NOMO-1 treated with dmso at 0.1 percent for 144 hours (cell line): ENCODE measurements at regions not wholly inside any gene's neighbourhood (a gene's known extent, or its start where the extent isn't known, plus 50 kb on each side); places are given as distances from the start of the nearest gene placed in this dataset.
"Not testable (repeated sequence)": the region's sequence is repeated elsewhere in the genome, so short reads cannot be mapped to it uniquely, and the experiment has no call there.

Source experiments
- DNase-seq: peaks from one replicate; lab custom pipeline; 2025; ENCODE audit not compliant: unreplicated experiment; lab: John Stamatoyannopoulos, UW

DNA sequence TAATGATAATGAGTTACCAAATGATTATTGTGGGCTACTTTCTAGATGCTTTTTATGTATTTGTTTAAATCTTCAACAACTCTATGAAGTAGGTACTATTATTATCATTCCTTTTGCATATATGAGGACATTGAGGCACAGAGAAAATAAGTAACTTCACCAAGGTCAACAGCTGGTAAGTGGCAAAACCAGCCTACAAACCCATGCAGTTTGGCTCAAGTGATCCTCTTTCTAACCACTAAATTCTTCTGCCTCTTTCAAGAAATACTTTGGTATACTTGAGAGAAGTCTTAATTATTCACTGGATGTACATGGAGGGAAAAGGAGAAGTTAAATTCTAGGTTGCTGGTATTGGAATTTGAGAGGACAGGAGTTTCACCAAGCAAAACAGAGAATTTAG, 495.2 kb upstream of the CADM1 start:
- DNase-seq: no peak

DNA sequence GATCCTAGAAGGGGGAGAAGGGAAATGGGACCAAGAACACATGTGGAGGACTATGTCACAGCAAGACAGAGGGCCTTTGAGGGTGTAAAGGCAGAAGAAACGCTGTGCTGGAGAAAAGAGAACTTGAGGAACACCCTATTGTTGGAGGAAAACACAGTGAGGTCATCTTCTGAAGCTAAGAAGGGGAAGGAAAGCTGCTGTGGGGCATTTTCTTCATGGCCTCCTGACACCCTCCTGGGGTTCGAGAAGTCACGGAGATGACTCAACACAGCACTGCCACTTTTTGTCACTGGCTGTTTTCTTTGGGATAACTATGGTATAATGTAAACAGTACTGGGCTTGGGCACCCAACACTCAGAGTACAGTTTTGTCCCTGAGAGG, 492.6 kb upstream of the CADM1 start:
- peak; percentile 23 for DNase-seq

DNA sequence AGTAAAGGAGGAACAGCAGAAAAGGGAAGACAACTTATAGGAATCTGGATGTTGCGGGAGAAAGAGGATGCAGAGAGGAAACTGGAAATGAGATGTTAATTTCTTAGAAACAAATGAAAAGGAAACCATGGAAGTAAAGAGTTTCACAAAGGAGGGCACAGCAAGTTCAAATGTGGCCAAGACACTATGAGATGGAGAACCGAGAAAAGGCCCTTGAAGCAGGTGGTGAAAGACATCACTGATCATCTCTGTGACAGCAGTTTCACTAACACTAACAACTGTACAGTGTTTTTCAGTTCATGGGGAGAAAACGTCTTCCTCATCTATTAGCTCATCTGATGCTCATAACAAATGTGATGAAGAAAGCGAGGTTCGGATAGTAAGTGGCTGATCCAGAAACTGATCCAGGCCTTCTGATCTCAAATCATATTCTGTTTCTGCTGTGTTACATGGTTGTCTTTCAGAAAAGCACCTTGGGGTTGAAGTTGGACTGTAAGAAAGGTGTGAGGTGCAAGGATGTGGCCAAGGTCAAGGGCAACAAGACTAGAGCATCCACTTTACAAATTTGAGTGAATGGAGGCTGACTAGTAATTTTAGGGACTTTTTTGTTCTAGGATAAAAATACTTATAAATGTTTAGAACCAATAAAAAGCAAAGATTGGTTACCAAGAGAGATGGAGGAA, 492.1 kb upstream of the CADM1 start:
- no peak for DNase-seq

DNA sequence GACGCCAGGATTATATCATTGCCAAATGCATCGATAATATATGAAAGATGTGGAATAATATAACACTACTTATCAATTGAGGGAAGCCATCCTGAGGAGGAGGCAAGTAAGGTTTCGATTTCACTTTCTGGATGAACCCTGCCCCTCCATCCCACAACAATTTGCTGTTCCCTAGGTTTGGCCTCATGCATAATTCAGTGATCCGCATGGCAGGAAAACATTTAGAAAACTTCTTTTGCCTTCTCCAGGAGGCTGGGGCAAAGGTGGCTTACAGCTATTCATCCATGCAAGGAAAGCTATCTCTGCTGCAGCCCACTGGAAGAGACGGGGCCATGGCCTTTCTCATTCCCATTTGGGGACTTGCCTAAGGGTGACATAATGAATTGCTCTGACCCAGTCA, 489.4 kb upstream of the CADM1 start:
- no peak for DNase-seq

DNA sequence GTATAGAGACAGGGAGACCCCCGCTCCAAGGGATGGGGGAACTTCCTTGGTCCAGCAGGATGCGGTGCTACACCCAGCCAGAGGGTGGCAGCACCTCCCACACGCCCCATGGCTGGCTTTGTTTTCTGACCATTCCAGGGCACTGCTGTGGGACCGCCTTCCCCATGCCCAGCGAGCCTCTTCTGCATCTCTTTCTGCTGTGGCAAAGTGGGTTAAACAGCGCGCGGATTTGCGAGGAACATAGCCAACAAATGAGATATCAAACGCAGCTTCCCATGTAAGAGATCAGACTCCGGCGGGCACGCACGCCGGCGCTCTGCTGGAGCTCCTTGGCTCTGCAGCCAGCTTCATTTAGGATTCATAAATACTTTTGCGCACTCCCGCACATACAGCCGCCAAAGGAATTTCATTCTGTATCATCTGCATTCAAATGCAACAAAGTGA, 485.8 kb upstream of the CADM1 start:
- peak; percentile 2 for DNase-seq

DNA sequence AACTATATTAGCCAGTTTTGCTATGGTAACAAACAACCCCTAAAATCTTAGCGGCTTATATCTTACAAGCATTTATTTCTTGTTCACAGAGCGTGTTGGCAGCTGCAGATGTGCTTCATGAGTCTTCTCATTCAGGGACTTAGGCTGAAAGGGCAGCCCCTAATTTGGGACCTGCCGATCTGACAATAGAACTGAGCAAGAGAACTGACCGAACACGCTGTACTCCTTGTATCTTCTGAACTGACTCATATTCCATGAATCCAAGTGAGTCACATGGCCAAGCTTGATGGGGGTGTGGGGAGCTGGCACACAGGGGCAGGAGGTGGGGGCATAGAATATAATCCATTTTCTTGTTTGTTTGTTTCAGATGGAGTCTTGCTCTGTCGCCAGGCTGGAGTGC, 481.7 kb upstream of the CADM1 start:
- DNase-seq: no peak

DNA sequence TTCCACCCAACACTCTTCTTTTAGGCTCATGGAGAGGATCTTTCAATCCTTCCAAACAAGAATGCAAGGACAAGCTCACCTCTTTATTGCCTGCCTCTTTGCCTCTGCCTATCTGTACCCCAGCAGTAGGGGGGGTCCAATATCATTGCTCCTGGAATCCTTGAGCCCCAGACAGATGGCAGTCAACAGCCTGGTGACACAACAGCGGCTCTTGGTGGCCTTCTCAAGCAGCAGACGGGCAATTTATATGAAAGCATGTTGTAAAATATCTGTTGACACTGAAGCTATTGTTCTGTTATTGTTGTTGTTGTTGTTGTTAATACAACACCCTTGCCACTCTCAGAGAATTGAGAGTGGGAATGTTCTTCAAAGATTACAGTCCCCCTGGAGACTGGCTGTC, 480.0 kb upstream of the CADM1 start:
- DNase-seq: no peak

DNA sequence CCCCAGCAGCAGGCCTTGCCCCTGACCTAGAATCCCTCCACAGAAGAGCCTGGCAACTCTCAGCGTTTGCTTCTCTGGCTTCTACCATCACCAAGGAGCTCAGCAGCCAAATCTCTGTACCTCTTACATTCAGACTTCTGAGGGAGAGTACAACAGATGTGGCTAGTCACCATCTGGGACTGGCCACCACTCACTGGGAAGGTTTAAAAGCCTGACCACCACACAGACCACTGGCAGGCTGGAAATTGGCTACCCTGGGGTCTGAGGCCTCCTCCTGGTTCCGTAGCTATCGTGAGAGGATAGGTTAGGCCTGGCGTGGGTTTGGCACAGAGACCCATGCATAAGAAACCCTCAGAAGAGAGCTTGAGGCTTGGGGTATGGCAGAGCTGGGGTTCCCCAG, 478.5 kb upstream of the CADM1 start:
- no peak for DNase-seq

DNA sequence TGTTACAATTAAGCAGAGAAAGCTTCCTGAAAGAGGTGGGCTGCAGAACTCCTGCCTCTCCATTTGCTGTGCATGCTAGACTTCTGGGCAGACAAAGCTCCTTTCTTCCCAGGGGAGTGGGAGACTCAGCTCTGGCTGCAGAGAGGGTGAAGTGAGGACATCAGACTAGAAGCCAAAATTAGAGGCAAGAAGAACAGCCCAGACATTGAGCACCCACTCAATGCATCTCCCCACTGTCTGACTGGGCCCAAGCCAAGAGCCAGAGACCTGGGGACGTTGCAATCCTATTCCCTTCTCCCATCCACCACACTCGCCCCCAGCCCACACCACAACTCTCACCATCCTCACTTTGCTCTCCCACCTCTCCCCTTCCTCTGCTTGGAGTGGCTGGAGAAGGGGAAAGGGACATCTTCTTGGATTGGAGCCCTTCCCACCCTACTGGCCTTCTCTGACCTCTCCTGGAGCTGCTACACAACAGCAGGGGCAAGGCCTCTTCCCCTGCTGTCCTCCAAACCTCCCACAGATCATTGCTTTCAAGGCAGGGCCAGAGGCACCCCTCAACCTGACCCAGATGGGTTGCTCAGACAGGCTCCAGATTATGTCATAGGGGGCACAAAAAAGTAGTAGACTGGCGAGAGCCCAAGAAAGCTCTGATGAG, 477.7 kb upstream of the CADM1 start:
- DNase-seq: no peak

DNA sequence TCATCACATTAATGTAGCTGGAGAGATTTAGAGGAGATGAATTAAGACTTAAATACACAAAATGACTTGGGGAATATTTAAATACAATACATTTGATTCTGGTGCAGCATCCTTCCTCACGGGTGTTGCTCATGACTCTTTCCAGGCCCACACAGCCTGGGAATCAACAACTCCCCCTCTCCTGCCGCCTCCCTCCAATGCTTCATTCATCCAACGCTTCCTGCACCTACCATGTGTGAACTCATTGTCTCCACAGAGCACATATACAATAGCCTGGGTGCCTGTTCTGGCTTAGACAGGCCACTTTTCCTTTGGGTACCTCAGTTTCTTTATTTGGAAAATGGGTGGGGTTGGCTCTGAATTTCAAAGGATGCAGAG, 476.9 kb upstream of the CADM1 start:
- DNase-seq: no peak

DNA sequence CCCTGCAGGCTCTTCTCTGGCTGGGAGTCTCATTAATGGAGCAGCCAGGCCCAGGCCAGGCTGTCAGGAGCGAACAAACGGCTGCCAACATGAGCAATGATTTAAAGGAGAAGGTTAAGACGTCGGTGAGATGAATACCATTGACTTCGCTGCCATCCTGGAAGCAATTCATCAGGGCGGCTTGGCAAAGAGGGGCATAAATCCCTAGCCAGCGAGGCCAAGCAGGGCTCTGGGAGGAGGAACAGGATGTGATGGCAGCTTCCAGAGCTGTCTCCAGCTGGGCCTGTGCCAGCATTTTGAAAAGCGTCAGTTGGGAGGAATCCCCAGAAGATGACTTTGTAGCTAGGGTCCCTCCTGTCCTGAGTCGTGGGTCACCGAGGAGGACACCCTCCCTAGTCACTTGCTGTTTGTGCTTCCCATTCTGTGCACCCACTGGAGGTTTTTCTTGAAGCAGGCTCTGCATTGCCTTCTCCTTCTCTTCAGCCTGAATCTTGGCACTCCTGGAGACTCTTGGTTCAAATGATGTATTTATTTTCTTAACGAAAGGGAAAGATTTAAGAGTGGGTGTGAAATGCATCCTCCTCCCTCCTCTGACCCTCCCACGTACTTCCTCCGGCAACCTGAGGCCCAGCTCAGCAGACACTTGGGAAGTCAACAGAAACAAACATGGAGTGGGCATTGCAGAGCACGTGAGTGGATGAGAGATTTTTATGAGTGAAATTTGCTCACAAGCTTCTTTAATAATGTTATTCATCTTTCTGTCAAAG, 476.3 kb upstream of the CADM1 start:
- DNase-seq: no peak

DNA sequence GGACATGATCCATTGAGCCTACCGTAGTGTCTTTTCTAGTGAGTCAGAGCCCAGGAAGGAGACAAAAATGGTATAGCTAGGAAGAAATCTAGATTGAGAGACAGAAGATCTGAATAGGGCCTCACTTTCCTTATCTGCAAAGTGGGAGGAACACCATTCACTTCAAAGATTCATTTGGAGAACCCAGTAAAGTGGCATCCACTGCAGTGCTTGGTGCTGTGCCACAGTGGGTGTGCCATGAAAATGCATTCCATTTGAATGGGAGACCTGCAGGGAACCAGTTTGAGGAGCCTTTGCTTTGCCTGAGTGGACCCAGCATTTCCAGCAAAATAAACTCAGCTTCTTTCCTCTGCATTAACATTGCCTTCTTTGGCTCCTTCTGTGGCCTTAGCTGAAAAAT, 470.5 kb upstream of the CADM1 start:
- DNase-seq: no peak

DNA sequence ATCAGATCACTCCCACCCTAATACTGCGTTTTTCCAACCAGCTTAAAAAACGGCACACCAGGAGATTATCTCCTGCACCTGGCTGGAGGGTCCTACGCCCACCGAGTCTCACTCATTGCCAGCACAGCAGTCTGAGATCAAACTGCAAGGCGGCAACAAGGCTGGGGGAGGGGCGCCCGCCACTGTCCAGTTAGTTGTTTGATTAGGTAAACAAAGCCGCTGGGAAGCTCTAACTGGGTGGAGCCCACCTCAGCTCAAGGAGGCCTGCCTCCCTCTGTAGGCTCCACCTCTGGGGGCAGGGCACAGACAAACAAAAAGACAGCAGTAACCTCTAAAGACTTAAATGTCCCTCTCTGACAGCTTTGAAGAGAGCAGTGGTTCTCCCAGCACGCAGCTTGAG, 463.0 kb upstream of the CADM1 start:
- DNase-seq: not testable (repeated sequence)

DNA sequence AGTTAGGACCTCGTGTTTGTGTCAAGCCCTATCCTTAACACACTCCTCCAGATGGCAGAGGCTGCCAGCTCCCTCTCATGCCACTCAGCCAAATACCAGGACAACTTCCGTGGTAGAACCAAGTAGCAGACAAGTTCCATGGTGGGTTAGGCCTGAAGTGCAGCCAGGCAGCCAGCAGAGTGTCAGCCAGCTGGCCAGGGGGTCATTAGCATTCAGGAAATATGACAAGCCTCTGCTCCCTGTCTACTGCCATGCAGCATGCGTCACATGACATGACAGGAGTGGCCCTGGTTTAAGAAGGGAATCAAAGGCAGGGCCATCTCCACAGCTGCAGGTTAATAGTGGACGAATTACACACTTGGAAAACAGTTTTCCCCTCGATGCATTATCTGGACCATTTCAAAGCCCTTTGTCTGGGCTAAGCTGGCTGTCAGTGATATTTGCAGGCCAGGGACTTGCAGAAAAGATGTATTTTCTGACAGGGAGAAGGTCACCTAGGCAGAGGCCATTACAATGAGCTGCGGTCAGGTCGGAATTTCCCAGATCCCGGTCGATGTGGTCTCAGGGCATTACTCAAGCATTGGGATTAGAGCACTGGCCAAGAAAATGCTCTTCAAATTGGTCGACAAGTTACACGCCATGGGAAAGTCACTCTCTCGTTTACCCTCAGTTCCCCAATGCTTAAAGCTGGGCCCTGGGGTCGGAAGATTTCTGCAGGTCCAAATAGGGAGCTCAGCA, 461.7 kb upstream of the CADM1 start:
- no peak for DNase-seq

DNA sequence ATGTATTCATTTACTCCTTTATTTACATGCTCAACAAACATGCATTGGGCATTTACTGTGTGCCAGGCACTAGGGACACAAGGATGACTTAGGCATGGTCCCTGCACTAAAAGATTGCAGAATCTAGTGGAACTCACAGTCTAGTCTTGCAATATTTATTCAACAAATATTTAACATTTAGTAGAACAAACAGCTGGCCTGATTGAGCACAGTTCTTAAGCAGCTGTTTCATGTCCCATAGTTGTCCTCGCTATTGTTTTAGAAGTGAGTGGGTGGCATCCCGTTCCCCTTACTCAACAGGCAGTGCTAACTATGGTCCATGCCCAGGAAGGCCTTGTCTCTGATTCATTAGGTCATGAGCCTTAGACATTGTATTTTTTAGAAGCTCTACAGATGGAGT, 459.9 kb upstream of the CADM1 start:
- no peak for DNase-seq

DNA sequence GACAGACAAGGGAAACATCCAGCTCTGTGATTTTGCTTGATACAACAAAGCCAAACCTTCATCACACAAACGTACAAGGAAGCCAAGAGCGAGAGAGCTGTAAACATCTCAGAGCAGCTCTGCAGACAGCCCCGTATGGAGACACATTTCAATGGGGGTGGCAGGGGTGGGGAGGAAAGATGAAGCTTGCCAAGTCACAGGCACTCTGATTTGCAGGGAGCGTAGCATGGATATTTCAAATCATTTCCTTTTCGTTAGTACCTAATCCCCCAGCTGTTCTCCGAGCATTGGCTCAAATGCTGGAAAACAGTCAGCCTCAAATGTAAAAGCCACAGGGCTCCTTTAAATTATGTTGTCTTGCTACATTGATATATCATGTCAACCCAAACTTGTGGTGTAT, 458.9 kb upstream of the CADM1 start:
- no peak for DNase-seq

DNA sequence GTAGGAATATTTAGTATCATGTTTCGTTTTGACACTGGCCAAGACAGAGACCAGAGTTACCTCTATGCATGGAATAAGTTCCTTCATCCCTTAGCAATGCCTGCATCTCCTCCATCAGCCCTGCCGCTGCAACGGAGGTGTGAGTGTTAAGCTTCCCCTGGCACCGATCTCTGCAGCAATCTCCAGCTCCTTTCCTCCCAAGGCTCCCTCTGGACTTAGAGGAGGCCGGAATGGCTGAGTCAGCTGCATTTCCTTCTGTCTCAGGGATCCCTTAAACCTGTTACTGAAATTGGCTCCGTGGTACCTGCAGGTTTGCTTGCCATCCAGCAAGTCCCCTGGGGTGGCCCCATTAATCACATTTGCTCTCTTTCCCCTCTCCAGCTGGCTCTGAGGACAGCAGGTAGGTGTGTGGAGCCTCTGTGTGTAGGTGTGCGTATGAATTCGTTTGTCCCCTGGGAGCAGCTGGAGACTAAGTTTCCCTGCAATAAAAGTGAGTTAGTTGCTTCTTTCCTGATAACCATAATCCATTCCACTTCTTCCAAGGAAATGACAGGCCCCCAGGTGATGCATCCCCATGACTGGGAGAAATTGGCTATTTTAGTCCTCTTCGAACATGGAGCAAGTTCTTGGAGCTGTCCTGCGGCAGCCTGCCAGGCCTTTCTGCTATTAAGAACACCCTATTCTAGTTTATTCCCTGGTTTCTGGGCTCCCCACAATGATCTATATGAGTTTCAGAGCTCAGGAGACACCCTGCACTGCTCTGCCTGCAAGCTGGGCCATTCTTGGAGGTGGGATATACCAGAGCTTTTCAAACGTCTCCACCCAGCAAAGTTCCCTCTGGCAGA, 457.2 kb upstream of the CADM1 start:
- DNase-seq: no peak

DNA sequence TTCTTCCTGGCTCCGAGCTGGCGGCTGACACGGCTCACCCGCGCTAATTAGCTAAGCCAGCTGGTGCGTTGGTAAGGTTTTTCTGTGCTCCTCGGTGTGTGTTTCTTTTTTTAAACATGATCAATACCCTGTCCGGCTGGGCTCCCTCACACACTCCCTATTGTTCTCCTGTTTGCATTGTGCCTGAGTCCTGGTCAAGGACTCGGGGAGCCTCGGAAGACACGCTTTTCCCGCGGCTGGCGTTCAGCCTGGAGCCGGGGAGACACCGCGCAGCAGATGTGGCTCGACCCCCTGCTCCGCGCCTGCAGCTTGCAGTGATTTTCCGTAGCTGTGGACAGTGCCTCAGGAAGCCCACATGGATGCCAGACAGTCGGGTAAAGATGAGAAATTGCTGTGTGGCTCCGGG, 454.9 kb upstream of the CADM1 start:
- no peak for DNase-seq

DNA sequence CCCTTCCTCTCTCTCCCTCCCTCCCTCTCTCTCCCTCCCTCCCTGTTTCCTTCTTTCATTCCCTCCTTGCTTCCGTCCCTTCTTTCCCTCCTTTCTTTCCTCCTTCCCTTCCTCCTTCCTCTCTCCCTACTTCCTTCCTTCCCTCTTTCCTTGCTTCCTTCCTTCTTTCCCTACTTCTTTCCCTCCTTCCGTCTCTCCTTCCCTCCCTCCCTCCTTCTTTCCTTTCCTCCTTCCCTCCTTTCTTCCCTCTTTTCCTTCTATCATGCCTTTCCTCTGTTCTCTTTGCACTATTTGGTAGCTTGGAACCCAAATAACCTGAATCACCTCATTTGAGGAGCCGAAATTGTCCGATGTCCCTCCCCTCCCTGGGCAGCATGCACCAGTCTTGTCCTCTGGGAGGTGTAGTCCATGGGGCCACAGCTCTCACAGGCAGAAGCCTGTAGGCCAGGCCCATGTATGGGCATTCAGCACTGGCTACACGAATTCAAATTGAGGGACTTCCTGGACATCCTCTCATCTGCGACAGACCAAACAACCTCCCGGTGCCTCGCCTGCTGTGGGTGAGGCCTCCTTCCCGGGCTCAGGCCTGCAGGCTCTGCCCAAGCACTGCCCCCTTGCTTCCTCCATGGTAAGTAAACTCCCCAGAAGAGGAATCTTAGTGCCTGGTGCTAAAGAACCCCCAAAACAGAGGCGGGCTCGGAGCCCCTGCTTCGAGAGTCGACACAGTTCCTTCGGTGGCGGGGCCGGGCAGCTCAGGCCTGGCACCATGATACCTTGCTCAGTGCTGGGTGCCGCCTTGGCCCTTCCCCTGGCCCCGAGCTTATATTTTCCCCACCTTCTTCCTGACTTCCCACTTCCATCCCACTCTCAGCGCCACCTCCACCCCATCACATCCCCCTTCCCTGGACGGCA, 454.1 kb upstream of the CADM1 start:
- no peak for DNase-seq

DNA sequence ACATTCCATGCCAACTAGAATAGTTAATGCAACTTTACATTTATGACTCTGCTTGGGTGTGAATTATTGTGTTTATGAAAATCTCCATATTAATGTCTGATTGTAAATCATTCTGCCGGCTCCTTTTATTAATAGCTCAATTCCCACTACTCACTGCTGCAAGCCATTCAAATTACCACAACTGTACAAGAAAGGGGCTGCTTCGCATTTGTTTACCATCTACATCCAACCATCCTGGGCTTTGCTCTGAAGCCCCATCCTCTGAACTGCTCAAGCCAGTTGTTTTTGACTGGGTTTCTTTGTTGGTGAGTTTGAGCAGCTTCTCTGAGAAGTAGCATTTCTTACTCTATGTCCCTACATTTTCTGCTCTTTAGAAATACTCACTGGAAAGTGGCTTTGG, 451.6 kb upstream of the CADM1 start:
- no peak for DNase-seq
